PFSK-1 (cell line): ENCODE measurements at regions not wholly inside any gene's neighbourhood (a gene's known extent, or its start where the extent isn't known, plus 50 kb on each side); places are given as distances from the start of the nearest gene placed in this dataset.

ENCODE experiments used
- FOXP2 ChIP-seq: optimal IDR thresholded peaks from 2 replicates; pipeline ENCODE3; 2011; ENCODE audit warnings: borderline replicate concordance, control low read depth, inconsistent platforms; ENCODE audit not compliant: insufficient read depth; ENCODE audit errors: extremely low read length, extremely low read depth
- POLR2AphosphoS5 ChIP-seq: IDR thresholded peaks from 2 replicates; pipeline ENCODE4 v1.6.1; 2012; ENCODE audit warnings: low read depth, mild to moderate bottlenecking, control low read depth, low read length, moderate library complexity
- SIN3A ChIP-seq: IDR thresholded peaks from 2 replicates; pipeline ENCODE4 v1.6.1; 2012; ENCODE audit warnings: mild to moderate bottlenecking, low read length, moderate library complexity, borderline replicate concordance; ENCODE audit not compliant: insufficient read depth
- TAF1 ChIP-seq: IDR thresholded peaks from 2 replicates; pipeline ENCODE4 v1.6.1; 2012; ENCODE audit warnings: low read length, control low read depth, borderline replicate concordance; ENCODE audit not compliant: insufficient read depth
- TF ChIP-seq, protein P1 (sequence below), 2 experiments: IDR thresholded peaks; 2 replicates each; pipeline versions ENCODE4 v1.6.1 to v1.8.0; 2011 to 2012; ENCODE audit warnings: low read depth in 2 of 2, low read length in 2 of 2, control low read depth in 1 of 2, inconsistent platforms in 1 of 2, mild to moderate bottlenecking in 1 of 2, moderate library complexity in 1 of 2; ENCODE audit not compliant: insufficient read depth in 1 of 2

DNA sequence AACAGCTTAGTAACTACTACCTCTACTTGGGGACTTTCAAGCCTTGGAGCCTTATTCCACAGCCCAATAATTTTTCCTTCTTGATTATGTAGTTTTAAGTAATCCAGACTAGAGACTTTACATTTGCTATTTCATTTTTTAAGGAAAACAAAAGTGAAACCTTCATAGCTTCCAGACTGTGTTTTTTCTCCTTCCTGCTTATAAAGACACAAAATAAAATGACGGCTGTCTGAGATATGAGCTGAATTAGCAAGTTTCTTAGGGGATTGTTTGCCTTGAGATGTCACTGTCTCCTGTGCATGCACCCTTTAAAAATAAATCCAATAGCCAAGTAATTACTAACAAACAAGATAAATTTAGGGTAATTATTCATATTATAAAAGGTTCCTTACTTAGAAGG lies 78.8 kb upstream of the PACRGL start:
- TF ChIP-seq SIN3A: no peak
- TF ChIP-seq FOXP2: no peak
- TF ChIP-seq, protein P1, sequence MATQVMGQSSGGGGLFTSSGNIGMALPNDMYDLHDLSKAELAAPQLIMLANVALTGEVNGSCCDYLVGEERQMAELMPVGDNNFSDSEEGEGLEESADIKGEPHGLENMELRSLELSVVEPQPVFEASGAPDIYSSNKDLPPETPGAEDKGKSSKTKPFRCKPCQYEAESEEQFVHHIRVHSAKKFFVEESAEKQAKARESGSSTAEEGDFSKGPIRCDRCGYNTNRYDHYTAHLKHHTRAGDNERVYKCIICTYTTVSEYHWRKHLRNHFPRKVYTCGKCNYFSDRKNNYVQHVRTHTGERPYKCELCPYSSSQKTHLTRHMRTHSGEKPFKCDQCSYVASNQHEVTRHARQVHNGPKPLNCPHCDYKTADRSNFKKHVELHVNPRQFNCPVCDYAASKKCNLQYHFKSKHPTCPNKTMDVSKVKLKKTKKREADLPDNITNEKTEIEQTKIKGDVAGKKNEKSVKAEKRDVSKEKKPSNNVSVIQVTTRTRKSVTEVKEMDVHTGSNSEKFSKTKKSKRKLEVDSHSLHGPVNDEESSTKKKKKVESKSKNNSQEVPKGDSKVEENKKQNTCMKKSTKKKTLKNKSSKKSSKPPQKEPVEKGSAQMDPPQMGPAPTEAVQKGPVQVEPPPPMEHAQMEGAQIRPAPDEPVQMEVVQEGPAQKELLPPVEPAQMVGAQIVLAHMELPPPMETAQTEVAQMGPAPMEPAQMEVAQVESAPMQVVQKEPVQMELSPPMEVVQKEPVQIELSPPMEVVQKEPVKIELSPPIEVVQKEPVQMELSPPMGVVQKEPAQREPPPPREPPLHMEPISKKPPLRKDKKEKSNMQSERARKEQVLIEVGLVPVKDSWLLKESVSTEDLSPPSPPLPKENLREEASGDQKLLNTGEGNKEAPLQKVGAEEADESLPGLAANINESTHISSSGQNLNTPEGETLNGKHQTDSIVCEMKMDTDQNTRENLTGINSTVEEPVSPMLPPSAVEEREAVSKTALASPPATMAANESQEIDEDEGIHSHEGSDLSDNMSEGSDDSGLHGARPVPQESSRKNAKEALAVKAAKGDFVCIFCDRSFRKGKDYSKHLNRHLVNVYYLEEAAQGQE (IDR thresholded peaks at IDR 0.05; ENCODE audit: insufficient read depth in 1 of 2, low read depth in 2 of 2, low read length in 2 of 2): no peak
- no peak for TF ChIP-seq POLR2AphosphoS5
- no peak for TF ChIP-seq TAF1

DNA sequence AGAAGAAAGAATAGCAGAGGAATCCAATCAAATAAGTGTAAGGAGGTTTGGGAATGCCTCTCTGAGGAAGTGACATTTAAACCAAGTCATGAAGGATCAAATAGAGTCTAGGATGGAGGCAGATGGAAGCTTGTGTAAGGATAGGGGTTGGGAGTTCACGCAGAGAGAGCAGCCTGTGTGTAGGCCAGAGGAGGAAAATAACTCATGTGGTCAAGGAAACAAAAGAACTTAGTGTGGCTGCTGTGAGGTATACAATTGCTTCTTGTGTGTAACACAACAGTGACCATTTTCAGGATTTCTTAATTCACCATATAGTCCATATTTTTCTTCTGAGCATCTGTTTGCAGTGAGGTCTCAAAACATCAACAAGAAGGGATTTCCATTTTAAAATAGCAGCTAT lies 77.6 kb upstream of the PACRGL start:
- TF ChIP-seq FOXP2: no peak
- no peak for TF ChIP-seq POLR2AphosphoS5
- no peak for TF ChIP-seq SIN3A
- TF ChIP-seq, protein P1 (IDR thresholded peaks at IDR 0.05; ENCODE audit: insufficient read depth in 1 of 2, low read depth in 2 of 2, low read length in 2 of 2): no peak

DNA sequence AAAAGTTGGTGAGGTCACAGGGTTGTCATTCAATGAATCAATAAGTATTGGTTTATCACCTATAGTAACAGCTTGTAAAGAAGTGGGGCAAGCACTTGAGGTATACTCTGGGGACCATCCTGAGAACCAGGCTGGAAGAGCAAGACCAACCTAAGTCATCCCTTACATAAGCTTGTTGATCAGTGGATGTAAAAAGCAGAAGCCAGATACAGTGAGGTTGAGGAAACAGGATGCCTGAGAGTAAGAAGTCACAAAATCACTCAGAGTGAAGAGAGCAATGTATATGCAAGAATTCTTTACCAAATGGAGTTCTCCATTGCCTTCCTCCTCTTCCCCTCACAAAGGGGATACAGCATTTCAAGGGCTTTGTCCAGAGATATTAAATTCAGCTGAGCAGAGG lies 76.3 kb upstream of the PACRGL start:
- TF ChIP-seq, protein P1 (IDR thresholded peaks at IDR 0.05; ENCODE audit: insufficient read depth in 1 of 2, low read depth in 2 of 2, low read length in 2 of 2): no peak
- TF ChIP-seq POLR2AphosphoS5: no peak
- TF ChIP-seq FOXP2: no peak
- TF ChIP-seq TAF1: no peak
- TF ChIP-seq SIN3A: no peak

DNA sequence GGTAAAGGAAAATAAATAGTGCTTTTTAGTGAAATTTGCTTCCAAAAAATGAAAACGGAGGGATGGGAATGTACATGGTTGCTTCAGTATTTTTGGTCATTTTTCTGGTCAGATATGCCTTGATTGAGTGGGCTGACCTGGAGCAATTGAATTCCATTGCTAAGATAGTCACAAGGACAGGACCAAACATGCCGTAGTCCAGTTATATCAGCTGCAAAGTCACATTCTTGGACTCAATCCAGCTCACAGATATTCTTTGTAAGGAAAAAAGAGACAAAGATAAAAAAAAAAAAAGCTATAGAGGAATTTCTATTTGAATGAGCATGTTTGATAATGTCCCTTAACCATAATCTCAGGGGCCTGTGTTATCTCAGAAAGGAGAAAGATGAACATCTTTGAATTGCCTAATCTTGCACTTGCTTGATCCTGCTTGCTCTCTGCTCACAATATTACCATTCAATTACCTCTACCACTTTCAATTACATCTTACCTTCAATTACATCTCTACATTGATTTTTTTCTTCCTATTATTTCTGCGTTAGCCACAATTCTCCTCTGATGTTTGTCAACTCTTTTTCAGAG lies 75.4 kb upstream of the PACRGL start:
- TF ChIP-seq POLR2AphosphoS5 (no peak), TAF1 (no peak), SIN3A (no peak), FOXP2 (no peak)

DNA sequence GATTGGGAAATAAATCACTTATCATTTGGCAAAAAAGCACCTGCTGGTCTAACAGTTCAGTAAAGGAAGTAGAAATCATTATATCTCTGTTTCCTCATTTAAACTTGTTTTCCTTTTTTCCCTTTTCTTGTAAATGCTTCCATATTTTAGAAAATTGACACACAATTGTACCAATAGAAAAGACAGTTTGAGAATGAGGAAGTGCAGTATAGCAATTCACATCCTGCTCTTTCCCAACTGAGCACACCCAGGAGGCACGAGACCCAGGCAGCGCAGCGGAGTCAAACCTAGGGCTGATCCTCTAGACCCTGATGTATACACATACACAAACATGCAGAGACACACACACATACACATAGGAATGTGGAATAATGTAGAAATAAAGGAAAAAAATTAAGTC lies 74.8 kb upstream of the PACRGL start:
- TF ChIP-seq POLR2AphosphoS5 (no peak), FOXP2 (no peak), TAF1 (no peak), SIN3A (no peak)
- TF ChIP-seq, protein P1 (IDR thresholded peaks at IDR 0.05; ENCODE audit: insufficient read depth in 1 of 2, low read depth in 2 of 2, low read length in 2 of 2): no peak
